GM19240 (cell line): ENCODE measurements at regions not wholly inside any gene's neighbourhood (a gene's known extent, or its start where the extent isn't known, plus 50 kb on each side); places are given as distances from the start of the nearest gene placed in this dataset.

Experiments used
- DNase-seq: peaks from one replicate; pipeline ENCODE4 v3.0.0; 2011; ENCODE audit warnings: low spot score; ENCODE audit not compliant: insufficient read length

GRCh38 chr14:87732562-87732961, 260.4 kb downstream of the GALC start:
- no peak for DNase-seq

- no peak for DNase-seq
These were observed 267.7 kb downstream of the GALC start for GRCh38 chr14:87725318-87725717.

GRCh38 chr14:87712396-87713090, 280.4 kb downstream of the GALC start:
- no peak for DNase-seq

GRCh38 chr14:87705439-87705896, 287.5 kb downstream of the GALC start:
- no peak for DNase-seq

GRCh38 chr14:87698481-87698880, 294.5 kb downstream of the GALC start:
- no peak for DNase-seq

GRCh38 chr14:87696485-87696884, 296.5 kb downstream of the GALC start:
- DNase-seq, result no peak

- no peak for DNase-seq
These were observed 301.7 kb downstream of the GALC start for GRCh38 chr14:87691042-87691881.

GRCh38 chr14:87690076-87690613, 302.8 kb downstream of the GALC start:
- DNase-seq, result no peak

GRCh38 chr14:87688524-87688923, 304.5 kb downstream of the GALC start:
- DNase-seq, result no peak

- DNase-seq, result no peak
These were observed 305.6 kb downstream of the GALC start for GRCh38 chr14:87687420-87687819.

- DNase-seq, result no peak
These were observed 306.2 kb downstream of the GALC start for GRCh38 chr14:87686746-87687145.

- DNase-seq, result no peak
These were observed 313.1 kb downstream of the GALC start for GRCh38 chr14:87679866-87680265.

GRCh38 chr14:87678624-87679023, 314.4 kb downstream of the GALC start:
- no peak for DNase-seq

- DNase-seq, result no peak
These were observed 316.1 kb downstream of the GALC start for GRCh38 chr14:87676814-87677437.

GRCh38 chr14:87667659-87668058, 325.3 kb downstream of the GALC start:
- DNase-seq, result no peak

GRCh38 chr14:87656315-87656714, 336.7 kb downstream of the GALC start:
- no peak for DNase-seq

GRCh38 chr14:87652278-87652677, 340.7 kb downstream of the GALC start:
- no peak for DNase-seq

- DNase-seq, result no peak
These were observed 348.3 kb downstream of the GALC start for GRCh38 chr14:87644689-87645088.

- DNase-seq, result no peak
These were observed 350.0 kb downstream of the GALC start for GRCh38 chr14:87643005-87643404.

- DNase-seq, result no peak
These were observed 352.4 kb downstream of the GALC start for GRCh38 chr14:87640553-87640952.

GRCh38 chr14:87638196-87638595, 354.8 kb downstream of the GALC start:
- no peak for DNase-seq

GRCh38 chr14:87635442-87635841, 357.5 kb downstream of the GALC start:
- DNase-seq, result no peak
